GM23338 (cell line): ENCODE measurements at regions not wholly inside any gene's neighbourhood (a gene's known extent, or its start where the extent isn't known, plus 50 kb on each side); places are given as distances from the start of the nearest gene placed in this dataset.

ENCODE experiments used
- CREB1 ChIP-seq: fragments of 250-450 bp; sonication (Bioruptor Pico); IDR thresholded peaks from 2 replicates; pipeline ENCODE4 v1.5.0; 2020; ENCODE audit warnings: low read depth, mild to moderate bottlenecking, moderate library complexity
- EZH2 ChIP-seq: fragments of 200-600 bp; sonication (generic); IDR thresholded peaks from one replicate; pipeline ENCODE4 v1.8.0; 2017; ENCODE audit warnings: antibody characterized with exemption, mild to moderate bottlenecking, low read depth; ENCODE audit not compliant: unreplicated experiment
- EZH2phosphoT487 ChIP-seq: fragments of 200-600 bp; sonication (generic); IDR thresholded peaks from one replicate; pipeline ENCODE4 v1.8.1; 2018; ENCODE audit warnings: antibody characterized with exemption; ENCODE audit not compliant: unreplicated experiment
- JUNB ChIP-seq: IDR thresholded peaks from one replicate; pipeline ENCODE4 v1.6.1; 2016; ENCODE audit warnings: antibody characterized with exemption; ENCODE audit not compliant: unreplicated experiment
- POLR2AphosphoS5 ChIP-seq: IDR thresholded peaks from 2 replicates; pipeline ENCODE4 v1.6.1; 2016; ENCODE audit warnings: antibody characterized with exemption, low read depth
- ZNF331 ChIP-seq: fragments of 250-450 bp; sonication (Bioruptor Pico); IDR thresholded peaks from 2 replicates; pipeline ENCODE4 v1.5.0; 2020; ENCODE audit warnings: low read depth, mild to moderate bottlenecking, moderate library complexity
- TF ChIP-seq, protein P1 (sequence below), 2 experiments: fragments of 200-600 bp in 1 of 2; sonication (generic) in 1 of 2; conservative IDR thresholded peaks; 2 replicates each; pipeline versions ENCODE4 v1.5.1 to v1.6.1; 2016 to 2017; ENCODE audit warnings: antibody characterized with exemption in 2 of 2, low read depth in 2 of 2, mild to moderate bottlenecking in 2 of 2, moderate library complexity in 1 of 2
- TF ChIP-seq, protein P2 (sequence below): IDR thresholded peaks from one replicate; pipeline ENCODE4 v1.6.1; 2018; ENCODE audit warnings: antibody characterized with exemption; ENCODE audit not compliant: unreplicated experiment

DNA sequence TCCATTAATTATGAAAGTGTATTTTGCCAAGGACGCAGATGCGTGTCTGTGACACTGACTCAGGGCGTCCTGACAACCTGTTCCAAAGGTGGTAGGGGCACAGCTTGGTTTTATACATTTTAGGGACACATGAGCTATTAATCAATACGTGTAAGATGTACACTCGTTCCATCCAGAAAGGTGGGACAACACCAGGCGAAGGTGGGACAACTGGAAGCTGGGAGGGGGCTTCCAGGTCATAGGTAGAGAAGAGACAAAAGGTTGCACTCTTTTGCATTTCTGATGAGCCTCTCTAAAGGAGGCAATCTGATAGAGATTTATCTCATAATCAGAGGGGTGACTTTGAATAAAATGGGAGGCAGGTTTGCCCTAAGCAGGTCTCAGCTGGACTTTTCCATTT lies 82.7 kb upstream of the ZNF746 start:
- TF ChIP-seq, protein P1, sequence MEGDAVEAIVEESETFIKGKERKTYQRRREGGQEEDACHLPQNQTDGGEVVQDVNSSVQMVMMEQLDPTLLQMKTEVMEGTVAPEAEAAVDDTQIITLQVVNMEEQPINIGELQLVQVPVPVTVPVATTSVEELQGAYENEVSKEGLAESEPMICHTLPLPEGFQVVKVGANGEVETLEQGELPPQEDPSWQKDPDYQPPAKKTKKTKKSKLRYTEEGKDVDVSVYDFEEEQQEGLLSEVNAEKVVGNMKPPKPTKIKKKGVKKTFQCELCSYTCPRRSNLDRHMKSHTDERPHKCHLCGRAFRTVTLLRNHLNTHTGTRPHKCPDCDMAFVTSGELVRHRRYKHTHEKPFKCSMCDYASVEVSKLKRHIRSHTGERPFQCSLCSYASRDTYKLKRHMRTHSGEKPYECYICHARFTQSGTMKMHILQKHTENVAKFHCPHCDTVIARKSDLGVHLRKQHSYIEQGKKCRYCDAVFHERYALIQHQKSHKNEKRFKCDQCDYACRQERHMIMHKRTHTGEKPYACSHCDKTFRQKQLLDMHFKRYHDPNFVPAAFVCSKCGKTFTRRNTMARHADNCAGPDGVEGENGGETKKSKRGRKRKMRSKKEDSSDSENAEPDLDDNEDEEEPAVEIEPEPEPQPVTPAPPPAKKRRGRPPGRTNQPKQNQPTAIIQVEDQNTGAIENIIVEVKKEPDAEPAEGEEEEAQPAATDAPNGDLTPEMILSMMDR (conservative IDR thresholded peaks at IDR 0.05; ENCODE audit: low read depth in 2 of 2), result no peak
- TF ChIP-seq CREB1 (CRISPR knock-in tag), result no peak
- no peak for TF ChIP-seq EZH2
- no peak for TF ChIP-seq ZNF331 (CRISPR knock-in tag)
- no peak for TF ChIP-seq EZH2phosphoT487
- TF ChIP-seq, protein P2, sequence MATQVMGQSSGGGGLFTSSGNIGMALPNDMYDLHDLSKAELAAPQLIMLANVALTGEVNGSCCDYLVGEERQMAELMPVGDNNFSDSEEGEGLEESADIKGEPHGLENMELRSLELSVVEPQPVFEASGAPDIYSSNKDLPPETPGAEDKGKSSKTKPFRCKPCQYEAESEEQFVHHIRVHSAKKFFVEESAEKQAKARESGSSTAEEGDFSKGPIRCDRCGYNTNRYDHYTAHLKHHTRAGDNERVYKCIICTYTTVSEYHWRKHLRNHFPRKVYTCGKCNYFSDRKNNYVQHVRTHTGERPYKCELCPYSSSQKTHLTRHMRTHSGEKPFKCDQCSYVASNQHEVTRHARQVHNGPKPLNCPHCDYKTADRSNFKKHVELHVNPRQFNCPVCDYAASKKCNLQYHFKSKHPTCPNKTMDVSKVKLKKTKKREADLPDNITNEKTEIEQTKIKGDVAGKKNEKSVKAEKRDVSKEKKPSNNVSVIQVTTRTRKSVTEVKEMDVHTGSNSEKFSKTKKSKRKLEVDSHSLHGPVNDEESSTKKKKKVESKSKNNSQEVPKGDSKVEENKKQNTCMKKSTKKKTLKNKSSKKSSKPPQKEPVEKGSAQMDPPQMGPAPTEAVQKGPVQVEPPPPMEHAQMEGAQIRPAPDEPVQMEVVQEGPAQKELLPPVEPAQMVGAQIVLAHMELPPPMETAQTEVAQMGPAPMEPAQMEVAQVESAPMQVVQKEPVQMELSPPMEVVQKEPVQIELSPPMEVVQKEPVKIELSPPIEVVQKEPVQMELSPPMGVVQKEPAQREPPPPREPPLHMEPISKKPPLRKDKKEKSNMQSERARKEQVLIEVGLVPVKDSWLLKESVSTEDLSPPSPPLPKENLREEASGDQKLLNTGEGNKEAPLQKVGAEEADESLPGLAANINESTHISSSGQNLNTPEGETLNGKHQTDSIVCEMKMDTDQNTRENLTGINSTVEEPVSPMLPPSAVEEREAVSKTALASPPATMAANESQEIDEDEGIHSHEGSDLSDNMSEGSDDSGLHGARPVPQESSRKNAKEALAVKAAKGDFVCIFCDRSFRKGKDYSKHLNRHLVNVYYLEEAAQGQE, result no peak
- TF ChIP-seq POLR2AphosphoS5, result no peak
- TF ChIP-seq JUNB, result no peak
